Loucy (cell line): ENCODE measurements at regions not wholly inside any gene's neighbourhood (a gene's known extent, or its start where the extent isn't known, plus 50 kb on each side); places are given as distances from the start of the nearest gene placed in this dataset.

Experiments
- H2AFZ ChIP-seq: fragments of 200-600 bp; sonication (generic); 2 replicates; pipeline ENCODE4 v1.6.0; 2016; ENCODE audit warnings: antibody characterized with exemption, mild to moderate bottlenecking, low read length, moderate library complexity
- H3F3A ChIP-seq: fragments of 200-600 bp; 2 replicates; pipeline ENCODE4 v1.6.0; 2016; ENCODE audit warnings: antibody characterized with exemption, low read depth, mild to moderate bottlenecking
- H3K27me3 ChIP-seq: fragments of 200-600 bp; sonication (generic); 2 replicates; pipeline ENCODE4 v1.6.1; 2014; ENCODE audit warnings: low read length, mild to moderate bottlenecking; ENCODE audit not compliant: insufficient read depth, poor library complexity, severe bottlenecking
- H3K36me3 ChIP-seq: fragments of 200-600 bp; sonication (generic); 2 replicates; pipeline ENCODE4 v1.6.1; 2016; ENCODE audit warnings: low read length; ENCODE audit not compliant: insufficient read depth
- H3K4me1 ChIP-seq: fragments of 200-600 bp; sonication (generic); 2 replicates; pipeline ENCODE4 v1.5.1; 2014; ENCODE audit warnings: low read length, mild to moderate bottlenecking; ENCODE audit not compliant: insufficient read depth, poor library complexity, severe bottlenecking
- H3K4me2 ChIP-seq: fragments of 200-600 bp; sonication (generic); 2 replicates; pipeline ENCODE4 v1.6.0; 2014; ENCODE audit warnings: antibody characterized with exemption, low read length, low read depth, mild to moderate bottlenecking; ENCODE audit not compliant: poor library complexity, severe bottlenecking
- H3K4me3 ChIP-seq: fragments of 200-600 bp; sonication (generic); 2 replicates; pipeline ENCODE4 v1.5.1; 2014; ENCODE audit warnings: low read length, mild to moderate bottlenecking, mixed read lengths; ENCODE audit not compliant: poor library complexity, severe bottlenecking
- H3K79me2 ChIP-seq: fragments of 200-600 bp; sonication (generic); 2 replicates; pipeline ENCODE4 v1.6.1; 2014; ENCODE audit warnings: low read length; ENCODE audit not compliant: insufficient read depth
- H3K9ac ChIP-seq: fragments of 200-600 bp; sonication (generic); 2 replicates; pipeline ENCODE4 v1.6.0; 2014; ENCODE audit warnings: mild to moderate bottlenecking, low read depth, low read length, moderate library complexity; ENCODE audit not compliant: poor library complexity, severe bottlenecking
- H3K9me2 ChIP-seq: fragments of 200-600 bp; sonication (generic); replicated peaks from 2 replicates; pipeline ENCODE4 v1.6.1; 2016; ENCODE audit warnings: low read depth, low read length, mixed read lengths
- H3K9me3 ChIP-seq: fragments of 200-600 bp; sonication (generic); 2 replicates; pipeline ENCODE4 v1.6.1; 2014; ENCODE audit warnings: mild to moderate bottlenecking, antibody characterized with exemption, low read length, low read depth; ENCODE audit not compliant: insufficient read depth
- H4K20me1 ChIP-seq: fragments of 200-600 bp; sonication (generic); 2 replicates; pipeline ENCODE4 v1.6.0; 2014; ENCODE audit warnings: antibody characterized with exemption, low read length, mild to moderate bottlenecking; ENCODE audit not compliant: insufficient read depth, poor library complexity, severe bottlenecking
- EZH2phosphoT487 ChIP-seq: fragments of 200-600 bp; IDR thresholded peaks from 2 replicates; pipeline ENCODE4 v1.6.1; 2018; ENCODE audit warnings: antibody characterized with exemption, mild to moderate bottlenecking, moderate library complexity, borderline replicate concordance
- TF ChIP-seq, protein P1 (sequence below): fragments of 200-600 bp; sonication (generic); conservative IDR thresholded peaks from 2 replicates; pipeline ENCODE4 v1.5.1; 2014; ENCODE audit warnings: mild to moderate bottlenecking, antibody characterized with exemption, low read length

DNA sequence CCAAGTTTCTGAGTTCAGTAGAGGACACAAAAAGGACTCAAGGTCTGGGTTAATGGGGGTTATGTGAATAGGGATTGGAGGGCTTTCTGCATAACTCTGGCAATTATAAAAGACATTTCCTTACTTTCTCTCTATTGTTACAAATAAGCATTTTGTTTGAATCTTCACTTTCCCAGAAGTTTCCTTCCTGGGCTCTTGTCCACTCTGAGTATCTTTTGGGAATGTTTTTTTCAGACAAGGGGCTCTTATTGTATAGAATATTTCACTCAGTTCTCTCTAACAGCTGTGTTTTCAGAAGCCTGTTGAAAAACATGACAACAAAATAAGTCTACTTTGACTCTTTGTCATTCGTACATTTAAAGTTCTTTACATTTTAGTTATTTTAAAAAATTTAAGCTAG is 57.6 kb upstream of the MAP9 start:
- Histone ChIP-seq H3K9me3 (no peaks in the 10 kb centered on the region), H3F3A (no peaks in the 10 kb centered on the region), H3K27me3 (no peaks in the 10 kb centered on the region), H3K9ac (no peak overlapping the region), H4K20me1 (no peaks in the 10 kb centered on the region), H3K4me3 (no peak overlapping the region), H3K36me3 (no peaks in the 10 kb centered on the region), H3K4me2 (no peak overlapping the region), H2AFZ (no peak overlapping the region), H3K9me2 (no peaks in the 10 kb centered on the region), H3K4me1 (no peaks in the 10 kb centered on the region), H3K79me2 (no peaks in the 10 kb centered on the region)
- no peak for TF ChIP-seq EZH2phosphoT487

GRCh38 chr4:155433636-155434360 is 57.0 kb upstream of the MAP9 start:
- TF ChIP-seq, protein P1, sequence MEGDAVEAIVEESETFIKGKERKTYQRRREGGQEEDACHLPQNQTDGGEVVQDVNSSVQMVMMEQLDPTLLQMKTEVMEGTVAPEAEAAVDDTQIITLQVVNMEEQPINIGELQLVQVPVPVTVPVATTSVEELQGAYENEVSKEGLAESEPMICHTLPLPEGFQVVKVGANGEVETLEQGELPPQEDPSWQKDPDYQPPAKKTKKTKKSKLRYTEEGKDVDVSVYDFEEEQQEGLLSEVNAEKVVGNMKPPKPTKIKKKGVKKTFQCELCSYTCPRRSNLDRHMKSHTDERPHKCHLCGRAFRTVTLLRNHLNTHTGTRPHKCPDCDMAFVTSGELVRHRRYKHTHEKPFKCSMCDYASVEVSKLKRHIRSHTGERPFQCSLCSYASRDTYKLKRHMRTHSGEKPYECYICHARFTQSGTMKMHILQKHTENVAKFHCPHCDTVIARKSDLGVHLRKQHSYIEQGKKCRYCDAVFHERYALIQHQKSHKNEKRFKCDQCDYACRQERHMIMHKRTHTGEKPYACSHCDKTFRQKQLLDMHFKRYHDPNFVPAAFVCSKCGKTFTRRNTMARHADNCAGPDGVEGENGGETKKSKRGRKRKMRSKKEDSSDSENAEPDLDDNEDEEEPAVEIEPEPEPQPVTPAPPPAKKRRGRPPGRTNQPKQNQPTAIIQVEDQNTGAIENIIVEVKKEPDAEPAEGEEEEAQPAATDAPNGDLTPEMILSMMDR, result no peak
- no peak for TF ChIP-seq EZH2phosphoT487
- H3K9me3 ChIP-seq, result no peaks in the 10 kb centered on the region
- no peaks in the 10 kb centered on the region for H3K36me3 ChIP-seq
- H2AFZ ChIP-seq, result no peak overlapping the region
- H3K79me2 ChIP-seq, result no peaks in the 10 kb centered on the region
- H3K4me2 ChIP-seq, result no peak overlapping the region
- H3K27me3 ChIP-seq, result no peaks in the 10 kb centered on the region
- no peaks in the 10 kb centered on the region for H3K4me1 ChIP-seq
- H3K9me2 ChIP-seq, result no peaks in the 10 kb centered on the region
- H3K9ac ChIP-seq, result no peak overlapping the region
- H4K20me1 ChIP-seq, result no peaks in the 10 kb centered on the region
- H3K4me3 ChIP-seq, result no peak overlapping the region
- no peaks in the 10 kb centered on the region for H3F3A ChIP-seq

- Histone ChIP-seq H4K20me1 (no peaks in the 10 kb centered on the region), H3K4me1 (no peaks in the 10 kb centered on the region), H3K36me3 (no peaks in the 10 kb centered on the region), H3K9me2 (no peaks in the 10 kb centered on the region), H3K4me2 (no peak overlapping the region), H2AFZ (no peak overlapping the region), H3K9me3 (no peaks in the 10 kb centered on the region), H3K27me3 (no peaks in the 10 kb centered on the region), H3K79me2 (no peaks in the 10 kb centered on the region), H3F3A (no peaks in the 10 kb centered on the region), H3K9ac (no peak overlapping the region), H3K4me3 (no peak overlapping the region)
- TF ChIP-seq, protein P1, result no peak
- no peak for TF ChIP-seq EZH2phosphoT487
These were observed 54.4 kb upstream of the MAP9 start for GRCh38 chr4:155430895-155431795.
